Heart right ventricle (tissue), 16 donors: ENCODE measurements at regions not wholly inside any gene's neighbourhood (a gene's known extent, or its start where the extent isn't known, plus 50 kb on each side); places are given as distances from the start of the nearest gene placed in this dataset.

Experiments used
- ATAC-seq, 8 donors: fragments of 200-7000 bp; cut with Tn5 transposase; one replicate each; pipeline ENCODE4 v1.9.1; 2020; ENCODE audit warnings: mild to moderate bottlenecking in 8 of 8, moderate library complexity in 8 of 8, moderate number of reproducible peaks in 1 of 8
- DNase-seq, 2 donors: peaks; one replicate each; pipeline ENCODE4 v3.0.0-alpha.2; 2020
- H3K27ac ChIP-seq, 10 donors: fragments of 200-600 bp; sonication (generic) in 2 of 10; one replicate each; pipeline versions ENCODE4 v1.5.0 to v1.8.0; 2020 to 2022; ENCODE audit warnings: mild to moderate bottlenecking in 3 of 10
- H3K27me3 ChIP-seq, 7 donors: fragments of 200-600 bp; one replicate each; pipeline ENCODE4 v1.8.0; 2021 to 2022; ENCODE audit warnings: mild to moderate bottlenecking in 2 of 7
- H3K36me3 ChIP-seq, 9 donors: fragments of 200-600 bp; sonication (generic) in 1 of 9; one replicate each; pipeline versions ENCODE4 v1.5.0 to v1.8.0; 2020 to 2022; ENCODE audit warnings: mild to moderate bottlenecking in 2 of 9
- H3K4me1 ChIP-seq, 9 donors: fragments of 200-600 bp; sonication (generic) in 1 of 9; one replicate each; pipeline versions ENCODE4 v1.5.0 to v1.8.0; 2020 to 2022; ENCODE audit warnings: mild to moderate bottlenecking in 4 of 9
- H3K4me3 ChIP-seq, 10 donors: fragments of 200-600 bp; sonication (generic) in 2 of 10; one replicate each; pipeline versions ENCODE4 v1.5.0 to v1.8.0; 2020 to 2022; ENCODE audit warnings: mild to moderate bottlenecking in 7 of 10, moderate library complexity in 2 of 10
- H3K9me3 ChIP-seq, 11 donors: fragments of 200-600 bp in 10 of 11; sonication (generic) in 2 of 11; one replicate each; pipeline versions ENCODE4 v1.5.0 to v1.8.0; 2013 to 2022; ENCODE audit warnings: mild to moderate bottlenecking in 2 of 11, control low read depth in 1 of 11, moderate library complexity in 1 of 11
- WGBS, 2 donors: extraction: QIAGEN DNeasy Blood & Tissue Kit; methylation state at CpG; one replicate each; pipeline ENCODE4 v1.1.7; 2013; ENCODE audit warnings: inconsistent platforms in 1 of 2; 5-methylcytosine and 5-hydroxymethylcytosine counted together
- intact Hi-C, 10 donors: fragments of 100-400 bp; cut with DNase I; formaldehyde crosslinking; loops; one replicate each; pipeline versions ENCODE4 v1.11.1 to v1.14.2; 2022
- TF ChIP-seq, protein P1 (sequence below), 9 donors: fragments of 200-600 bp; sonication (generic) in 2 of 9; IDR thresholded peaks; one replicate each; pipeline versions ENCODE4 v1.5.0 to v1.8.0; 2021 to 2022; ENCODE audit warnings: antibody characterized with exemption in 9 of 9, mild to moderate bottlenecking in 5 of 9, moderate library complexity in 1 of 9
- donor health status: Arrhythmogenic right ventricular cardiomyopathy.
- donor health status: ischemic (EF 13 %, LVEDD 7.1; RV severe dilation, severe dysfunction).
- donor health status: healthy with polysubstance abuse.
- donor health status: DM: no; HTN: yes; CAD: no.
- donor health status: DM: no; HTN: no; CAD: no.
- donor health status: ischemic (EF 25% LVEDD 6.9; RV normal size, moderate dysfunction).
- donor health status: ischemic (EF 25% LVEDD 5.7; RV mildly dilated, moderate dysfunction).
- donor health status: healthy.
- donor health status: DM: yes; HTN: yes; CAD: no.
- donor health status: Ischemic cardiomyopathy.
- donor health status: ischemic (EF 35%, LVEDD 5.7; RV mildly dilated, moderate dysfunction).
- donor health status: nonischemic (EF 11% LVEDD 7.7; RV severe dilation, severe dysfunction).
- donor health status: DM: yes; HTN: yes; CAD: no.
- donor health status: PGD.
- donor health status: ischemic (EF 29% LVEDD 5.4; RV normal size, mild dysfunction).
- donor health status: nonischemic (EF 23%, LVEDD 6.1; RV moderate dilation, normal function).

DNA sequence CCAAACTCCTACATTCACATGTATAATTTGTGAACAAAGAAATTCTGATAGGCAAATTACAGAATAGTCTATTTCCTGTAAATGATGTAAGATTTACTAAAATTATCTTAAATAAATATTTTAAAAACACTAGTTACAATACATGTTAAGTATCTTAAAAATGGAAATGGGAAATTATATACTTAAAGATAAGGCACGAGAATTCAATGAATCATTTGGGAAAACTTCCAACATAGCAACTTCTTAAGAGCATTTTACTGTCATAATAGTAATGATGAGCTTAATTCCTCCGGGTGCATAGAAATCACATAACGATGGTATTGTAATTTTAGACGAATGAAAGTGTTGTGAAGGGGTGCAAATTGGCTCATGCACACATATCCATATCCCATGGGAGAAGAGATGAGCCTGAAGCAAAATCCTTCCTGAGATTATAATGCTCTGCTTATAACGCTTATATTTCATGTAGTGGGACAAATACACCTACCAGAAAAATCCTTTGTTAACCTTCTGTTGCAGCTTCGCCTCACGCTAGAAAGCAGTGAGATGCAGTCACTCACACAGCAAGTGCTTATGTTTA, 873.5 kb downstream of the PDHA2 start:
- Histone ChIP-seq H3K36me3 (no peaks in the 10 kb centered on the region), H3K27ac (no peak overlapping the region), H3K4me1 (no peaks in the 10 kb centered on the region), H3K27me3 (no peaks in the 10 kb centered on the region), H3K4me3 (no peak overlapping the region), H3K9me3 (no peaks in the 10 kb centered on the region)
- intact Hi-C loops, result no loop called here
- WGBS, 2 donors, result 55 to 58% methylated on average over 7 of the region's 7 CpGs
- TF ChIP-seq, protein P1, sequence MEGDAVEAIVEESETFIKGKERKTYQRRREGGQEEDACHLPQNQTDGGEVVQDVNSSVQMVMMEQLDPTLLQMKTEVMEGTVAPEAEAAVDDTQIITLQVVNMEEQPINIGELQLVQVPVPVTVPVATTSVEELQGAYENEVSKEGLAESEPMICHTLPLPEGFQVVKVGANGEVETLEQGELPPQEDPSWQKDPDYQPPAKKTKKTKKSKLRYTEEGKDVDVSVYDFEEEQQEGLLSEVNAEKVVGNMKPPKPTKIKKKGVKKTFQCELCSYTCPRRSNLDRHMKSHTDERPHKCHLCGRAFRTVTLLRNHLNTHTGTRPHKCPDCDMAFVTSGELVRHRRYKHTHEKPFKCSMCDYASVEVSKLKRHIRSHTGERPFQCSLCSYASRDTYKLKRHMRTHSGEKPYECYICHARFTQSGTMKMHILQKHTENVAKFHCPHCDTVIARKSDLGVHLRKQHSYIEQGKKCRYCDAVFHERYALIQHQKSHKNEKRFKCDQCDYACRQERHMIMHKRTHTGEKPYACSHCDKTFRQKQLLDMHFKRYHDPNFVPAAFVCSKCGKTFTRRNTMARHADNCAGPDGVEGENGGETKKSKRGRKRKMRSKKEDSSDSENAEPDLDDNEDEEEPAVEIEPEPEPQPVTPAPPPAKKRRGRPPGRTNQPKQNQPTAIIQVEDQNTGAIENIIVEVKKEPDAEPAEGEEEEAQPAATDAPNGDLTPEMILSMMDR (IDR thresholded peaks at IDR 0.05), result no peak
- no peak for ATAC-seq
- DNase-seq, result no peak

DNA sequence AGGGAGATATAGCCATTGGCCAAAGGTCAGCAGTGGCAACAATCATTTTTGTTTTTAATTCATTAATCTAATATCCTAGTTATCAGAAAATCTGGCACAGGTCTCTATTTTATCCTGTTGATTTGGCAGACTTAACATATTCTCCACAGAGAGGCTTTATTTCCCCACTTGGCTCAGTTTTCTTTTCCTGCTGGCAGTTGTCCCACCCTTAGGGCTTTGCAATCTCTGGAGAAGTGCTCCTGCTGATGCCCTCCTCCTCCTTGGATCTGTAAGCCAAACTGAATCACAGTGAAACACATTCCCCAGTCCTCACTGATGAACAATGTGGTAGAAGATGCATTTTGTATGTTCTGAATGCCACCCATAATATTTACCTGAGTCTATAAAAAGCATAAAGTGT, 889.7 kb downstream of the PDHA2 start:
- Histone ChIP-seq H3K36me3 (no peaks in the 10 kb centered on the region), H3K27me3 (no peaks in the 10 kb centered on the region), H3K4me3 (no peak overlapping the region), H3K4me1 (peaks cover 0 to 5% (median 0%) of the 10 kb centered on the region in 9 donors), H3K9me3 (peaks cover 0 to 11% (median 0%) of the 10 kb centered on the region in 11 donors), H3K27ac (no peak overlapping the region)
- no peak for ATAC-seq
- TF ChIP-seq, protein P1 (IDR thresholded peaks at IDR 0.05), result no peak
- intact Hi-C loops, result no loop called here
- DNase-seq, result no peak

DNA sequence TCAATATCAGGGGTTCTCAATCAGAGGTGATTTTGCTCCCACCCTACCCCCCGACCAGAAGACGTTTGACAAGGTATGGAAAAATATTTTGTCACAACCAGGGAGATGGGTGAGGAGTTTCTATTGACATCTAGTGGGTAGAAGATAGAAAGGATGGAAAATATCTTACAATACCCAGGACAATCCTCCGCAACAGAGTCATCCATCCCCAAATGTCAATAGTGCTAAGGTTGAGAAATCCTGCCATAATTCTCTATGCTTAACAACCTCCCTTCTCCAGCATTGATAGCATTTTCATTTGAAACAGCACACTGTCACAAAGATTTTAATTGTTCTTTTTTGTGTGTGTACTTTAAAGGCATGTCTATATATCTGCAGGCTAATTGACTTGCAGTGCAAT, 890.5 kb downstream of the PDHA2 start:
- Histone ChIP-seq H3K4me3 (no peak overlapping the region), H3K27me3 (no peaks in the 10 kb centered on the region), H3K27ac (no peak overlapping the region), H3K4me1 (peaks cover 0 to 5% (median 0%) of the 10 kb centered on the region in 9 donors), H3K9me3 (peaks cover 0 to 13% (median 0%) of the 10 kb centered on the region in 11 donors), H3K36me3 (no peaks in the 10 kb centered on the region)
- TF ChIP-seq, protein P1 (IDR thresholded peaks at IDR 0.05), result no peak
- intact Hi-C loops, result no loop called here
- ATAC-seq, result no peak
- WGBS, 2 donors, result 82 to 88% methylated on average over 3 of the region's 3 CpGs
- no peak for DNase-seq

DNA sequence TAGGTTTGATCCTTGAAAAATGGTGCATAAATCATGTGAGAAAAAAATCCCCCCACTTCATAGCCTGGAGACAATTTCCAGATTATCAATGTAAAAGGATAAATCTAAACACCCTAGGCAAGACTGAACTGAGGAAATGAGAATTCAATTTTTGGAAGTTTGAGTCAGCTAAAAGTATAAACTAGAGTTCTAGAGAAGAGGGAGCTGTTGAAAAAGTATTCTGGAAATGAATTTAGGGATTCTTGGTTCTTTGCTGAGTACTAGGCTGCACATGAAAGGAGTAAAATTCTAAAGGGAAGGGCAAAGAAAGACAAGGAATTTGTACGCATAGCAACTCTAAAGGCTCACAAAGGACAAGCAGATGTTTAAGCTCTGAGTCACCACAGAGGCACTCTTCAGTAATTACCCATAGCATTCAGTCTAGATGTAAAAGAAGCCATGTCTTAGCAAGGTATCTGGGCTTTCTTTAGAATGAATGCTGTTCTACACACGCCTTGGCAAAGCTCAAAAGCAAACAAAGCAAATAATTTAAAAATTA, 896.5 kb downstream of the PDHA2 start:
- TF ChIP-seq, protein P1 (IDR thresholded peaks at IDR 0.05), result no peak
- 66 to 72% methylated on average over 2 of the region's 2 CpGs for WGBS, 2 donors

More for the DNA sequence above, 896.5 kb downstream of the PDHA2 start:
- no peaks in the 10 kb centered on the region for H3K36me3 ChIP-seq
- no peaks in the 10 kb centered on the region for H3K27me3 ChIP-seq
- H3K27ac ChIP-seq, result no peak overlapping the region
- DNase-seq (no peak), ATAC-seq (no peak)
- H3K9me3 ChIP-seq, result peaks cover 0 to 11% (median 0%) of the 10 kb centered on the region in 11 donors
- H3K4me1 ChIP-seq, result no peaks in the 10 kb centered on the region
- intact Hi-C loops, result no loop called here
- H3K4me3 ChIP-seq, result no peak overlapping the region
